ENCODE measurements at regions not wholly inside any gene's neighbourhood (a gene's known extent, or its start where the extent isn't known, plus 50 kb on each side); places are given as distances from the start of the nearest gene placed in this dataset.
"Not testable (repeated sequence)": the region's sequence is repeated elsewhere in the genome, so short reads cannot be mapped to it uniquely, and the experiment has no call there.

- Histone ChIP-seq H2AFZ (no peak overlapping the region), H4K20me1 (ENCODE audit: insufficient read depth, poor library complexity, severe bottlenecking) (no peaks in the 10 kb centered on the region), H3K27ac (no peak overlapping the region), H3K36me3 (replicated peaks; ENCODE audit: insufficient read depth, low read depth) (no peaks in the 10 kb centered on the region), H3K4me1 (ENCODE audit: insufficient read depth) (peaks cover 4% of the 10 kb centered on the region), H3K79me2 (no peaks in the 10 kb centered on the region), H3K4me2 (no peak overlapping the region), H3K9me2 (replicated peaks; ENCODE audit: insufficient read depth) (no peaks in the 10 kb centered on the region), H3K4me3 (no peak overlapping the region), H3K9me3 (ENCODE audit: low read depth) (no peaks in the 10 kb centered on the region), H3K27me3 (no peaks in the 10 kb centered on the region)
- DNase-seq (ENCODE audit: low spot score) = no peak
- TF ChIP-seq EZH2 (IDR thresholded peaks at IDR 0.05; ENCODE audit: borderline replicate concordance) (no peak), EZH2phosphoT487 (IDR thresholded peaks at IDR 0.05; ENCODE audit: low read depth, severe bottlenecking, unreplicated experiment) (no peak), CTCF (IDR thresholded peaks at IDR 0.05; ENCODE audit: poor library complexity) (no peak)
- 82% methylated on average over 4 of the region's 4 CpGs for WGBS (ENCODE audit: low lambda C conversion rate, missing lambda C conversion rate)
These were observed 463.2 kb downstream of the KLF5 start for GRCh38 chr13:73521985-73522524.

- 71% methylated on average over 2 of the region's 2 CpGs for WGBS (ENCODE audit: low lambda C conversion rate, missing lambda C conversion rate)
- no peaks in the 10 kb centered on the region for H3K9me2 ChIP-seq (replicated peaks; ENCODE audit: insufficient read depth)
- H4K20me1 ChIP-seq (ENCODE audit: insufficient read depth, poor library complexity, severe bottlenecking) = no peaks in the 10 kb centered on the region
- no peak for DNase-seq (ENCODE audit: low spot score)
- H2AFZ ChIP-seq = peak overlapping the region; percentile 62
- no peak for TF ChIP-seq EZH2 (IDR thresholded peaks at IDR 0.05; ENCODE audit: borderline replicate concordance)
- no peak for TF ChIP-seq EZH2phosphoT487 (IDR thresholded peaks at IDR 0.05; ENCODE audit: low read depth, severe bottlenecking, unreplicated experiment)
- no peak for TF ChIP-seq CTCF (IDR thresholded peaks at IDR 0.05; ENCODE audit: poor library complexity)
- no peaks in the 10 kb centered on the region for H3K79me2 ChIP-seq
- H3K36me3 ChIP-seq (replicated peaks; ENCODE audit: insufficient read depth, low read depth) = no peaks in the 10 kb centered on the region
- no peak overlapping the region for H3K4me3 ChIP-seq
- H3K4me2 ChIP-seq = no peak overlapping the region
- no peaks in the 10 kb centered on the region for H3K27me3 ChIP-seq
- peaks cover 4% of the 10 kb centered on the region for H3K4me1 ChIP-seq (ENCODE audit: insufficient read depth)
- H3K9me3 ChIP-seq (ENCODE audit: low read depth) = no peaks in the 10 kb centered on the region
- no peak overlapping the region for H3K27ac ChIP-seq
These were observed 462.5 kb downstream of the KLF5 start for GRCh38 chr13:73521290-73521624.

- Histone ChIP-seq H3K4me2 (no peak overlapping the region), H4K20me1 (ENCODE audit: insufficient read depth, poor library complexity, severe bottlenecking) (no peaks in the 10 kb centered on the region), H3K4me1 (ENCODE audit: insufficient read depth) (peaks cover 4% of the 10 kb centered on the region), H3K79me2 (no peaks in the 10 kb centered on the region), H2AFZ (peak overlapping the region; percentile 62), H3K27ac (no peak overlapping the region), H3K4me3 (no peak overlapping the region), H3K9me2 (replicated peaks; ENCODE audit: insufficient read depth) (no peaks in the 10 kb centered on the region), H3K36me3 (replicated peaks; ENCODE audit: insufficient read depth, low read depth) (no peaks in the 10 kb centered on the region), H3K27me3 (no peaks in the 10 kb centered on the region), H3K9me3 (ENCODE audit: low read depth) (no peaks in the 10 kb centered on the region)
- 87% methylated on average over 8 of the region's 8 CpGs for WGBS (ENCODE audit: low lambda C conversion rate, missing lambda C conversion rate)
- no peak for DNase-seq (ENCODE audit: low spot score)
- TF ChIP-seq EZH2 (IDR thresholded peaks at IDR 0.05; ENCODE audit: borderline replicate concordance) = no peak
These were observed 461.9 kb downstream of the KLF5 start for GRCh38 chr13:73520566-73521289.

- WGBS (ENCODE audit: low lambda C conversion rate, missing lambda C conversion rate) = 91% methylated on average over 2 of the region's 2 CpGs
- H3K9me3 ChIP-seq (ENCODE audit: low read depth); H3K79me2 ChIP-seq; H3K4me3 ChIP-seq; H3K9me2 ChIP-seq (replicated peaks; ENCODE audit: insufficient read depth); H3K4me2 ChIP-seq; H3K36me3 ChIP-seq (replicated peaks; ENCODE audit: insufficient read depth, low read depth); H4K20me1 ChIP-seq (ENCODE audit: insufficient read depth, poor library complexity, severe bottlenecking); H2AFZ ChIP-seq; H3K27ac ChIP-seq; DNase-seq (ENCODE audit: low spot score); H3K4me1 ChIP-seq (ENCODE audit: insufficient read depth); H3K27me3 ChIP-seq: not testable (repeated sequence)
These were observed 461.3 kb downstream of the KLF5 start for GRCh38 chr13:73520135-73520534.

All from hepatocyte (in vitro differentiated cells).